ENCODE measurements at regions not wholly inside any gene's neighbourhood (a gene's known extent, or its start where the extent isn't known, plus 50 kb on each side); places are given as distances from the start of the nearest gene placed in this dataset.

- TF ChIP-seq CTCF (IDR thresholded peaks at IDR 0.05) (no peak), POLR2A (IDR thresholded peaks at IDR 0.05) (no peak)
These were observed 257.4 kb downstream of the IKZF2 start for GRCh38 chr2:212894026-212894425.
